GM23338 (cell line): ENCODE measurements at regions not wholly inside any gene's neighbourhood (a gene's known extent, or its start where the extent isn't known, plus 50 kb on each side); places are given as distances from the start of the nearest gene placed in this dataset.

Experiments
- ATAC-seq: fragments of 200-7000 bp; cut with Tn5 transposase; 3 replicates; pipeline ENCODE4 v1.9.1; 2020
- DNase-seq: peaks from one replicate; pipeline ENCODE4 v3.0.0-alpha.2; 2015; ENCODE audit warnings: low spot score
- H2AFZ ChIP-seq: fragments of 200-600 bp; sonication (generic); 2 replicates; pipeline ENCODE4 v1.8.0; 2016; ENCODE audit warnings: antibody characterized with exemption, mild to moderate bottlenecking, moderate library complexity
- H3F3A ChIP-seq: fragments of 200-600 bp; sonication (generic); replicated peaks from 2 replicates; pipeline ENCODE4 v1.8.0; 2017; ENCODE audit warnings: antibody characterized with exemption, mixed run types, low read depth
- H3K27ac ChIP-seq: fragments of 200-600 bp; sonication (generic); 2 replicates; pipeline ENCODE4 v1.6.1; 2016; ENCODE audit warnings: low read depth
- H3K27me3 ChIP-seq: fragments of 200-600 bp; sonication (generic); 2 replicates; pipeline ENCODE4 v1.8.0; 2016; ENCODE audit warnings: mild to moderate bottlenecking, mixed run types, moderate library complexity; ENCODE audit not compliant: insufficient read depth
- H3K36me3 ChIP-seq: fragments of 200-600 bp; sonication (generic); 2 replicates; pipeline ENCODE4 v1.8.0; 2016; ENCODE audit warnings: mild to moderate bottlenecking; ENCODE audit not compliant: insufficient read depth
- H3K4me1 ChIP-seq: fragments of 200-600 bp; sonication (generic); 2 replicates; pipeline ENCODE4 v1.8.0; 2016; ENCODE audit warnings: mild to moderate bottlenecking, moderate library complexity; ENCODE audit not compliant: insufficient read depth
- H3K4me2 ChIP-seq: fragments of 200-600 bp; sonication (generic); 2 replicates; pipeline ENCODE4 v1.7.1; 2017; ENCODE audit warnings: mixed run types
- H3K4me3 ChIP-seq: fragments of 200-600 bp; sonication (generic); 2 replicates; pipeline ENCODE4 v1.6.1; 2016; ENCODE audit warnings: mixed run types
- H3K79me2 ChIP-seq: fragments of 200-600 bp; sonication (generic); replicated peaks from 2 replicates; pipeline ENCODE4 v1.8.0; 2017; ENCODE audit warnings: mild to moderate bottlenecking; ENCODE audit not compliant: insufficient read depth
- H3K9me2 ChIP-seq: fragments of 200-600 bp; sonication (generic); 2 replicates; pipeline ENCODE4 v1.8.0; 2017; ENCODE audit not compliant: insufficient read depth
- H4K20me1 ChIP-seq: fragments of 200-600 bp; sonication (generic); replicated peaks from 2 replicates; pipeline ENCODE4 v1.8.0; 2017; ENCODE audit warnings: mild to moderate bottlenecking; ENCODE audit not compliant: insufficient read depth
- H3K27ac Mint-ChIP-seq: 2 replicates; pipeline ENCODE4 v1.8.0; 2020; ENCODE audit warnings: inconsistent platforms, mild to moderate bottlenecking, moderate library complexity, mixed read lengths
- H3K27me3 Mint-ChIP-seq: 3 replicates; pipeline ENCODE4 v1.8.0; 2022; ENCODE audit warnings: low read depth, mild to moderate bottlenecking, moderate library complexity, mixed read lengths, inconsistent platforms; ENCODE audit not compliant: insufficient read depth, poor library complexity
- H3K36me3 Mint-ChIP-seq: 3 replicates; pipeline ENCODE4 v1.8.0; 2021; ENCODE audit warnings: low read depth, mild to moderate bottlenecking, inconsistent platforms, moderate library complexity, mixed read lengths
- H3K4me1 Mint-ChIP-seq: 3 replicates; pipeline ENCODE4 v1.8.0; 2020; ENCODE audit warnings: mild to moderate bottlenecking, inconsistent platforms, mixed read lengths
- H3K4me3 Mint-ChIP-seq: 3 replicates; pipeline ENCODE4 v1.8.0; 2021; ENCODE audit warnings: moderate library complexity, mild to moderate bottlenecking, inconsistent platforms, mixed read lengths
- H3K9me3 Mint-ChIP-seq: 3 replicates; pipeline ENCODE4 v1.8.0; 2020; ENCODE audit warnings: moderate library complexity, mild to moderate bottlenecking, inconsistent platforms, mixed read lengths
- CREB1 ChIP-seq: fragments of 250-450 bp; sonication (Bioruptor Pico); IDR thresholded peaks from 2 replicates; pipeline ENCODE4 v1.5.0; 2020; ENCODE audit warnings: low read depth, mild to moderate bottlenecking, moderate library complexity
- EZH2 ChIP-seq: fragments of 200-600 bp; sonication (generic); IDR thresholded peaks from one replicate; pipeline ENCODE4 v1.8.0; 2017; ENCODE audit warnings: antibody characterized with exemption, mild to moderate bottlenecking, low read depth; ENCODE audit not compliant: unreplicated experiment
- EZH2phosphoT487 ChIP-seq: fragments of 200-600 bp; sonication (generic); IDR thresholded peaks from one replicate; pipeline ENCODE4 v1.8.1; 2018; ENCODE audit warnings: antibody characterized with exemption; ENCODE audit not compliant: unreplicated experiment
- JUNB ChIP-seq: IDR thresholded peaks from one replicate; pipeline ENCODE4 v1.6.1; 2016; ENCODE audit warnings: antibody characterized with exemption; ENCODE audit not compliant: unreplicated experiment
- NANOG ChIP-seq: IDR thresholded peaks from 2 replicates; pipeline ENCODE4 v1.6.1; 2016; ENCODE audit warnings: antibody characterized with exemption, borderline replicate concordance
- POLR2AphosphoS5 ChIP-seq: IDR thresholded peaks from 2 replicates; pipeline ENCODE4 v1.6.1; 2016; ENCODE audit warnings: antibody characterized with exemption, low read depth
- STAT1 ChIP-seq: IDR thresholded peaks from one replicate; pipeline ENCODE4 v1.6.1; 2016; ENCODE audit warnings: antibody characterized with exemption; ENCODE audit not compliant: unreplicated experiment
- ZNF114 ChIP-seq: fragments of 250-450 bp; sonication (Bioruptor Pico); IDR thresholded peaks from 2 replicates; pipeline ENCODE4 v1.5.0; 2020; ENCODE audit warnings: mild to moderate bottlenecking, moderate library complexity
- ZNF331 ChIP-seq: fragments of 250-450 bp; sonication (Bioruptor Pico); IDR thresholded peaks from 2 replicates; pipeline ENCODE4 v1.5.0; 2020; ENCODE audit warnings: low read depth, mild to moderate bottlenecking, moderate library complexity
- TF ChIP-seq, protein P1 (sequence below), 2 experiments: fragments of 200-600 bp in 1 of 2; sonication (generic) in 1 of 2; conservative IDR thresholded peaks; 2 replicates each; pipeline versions ENCODE4 v1.5.1 to v1.6.1; 2016 to 2017; ENCODE audit warnings: antibody characterized with exemption in 2 of 2, low read depth in 2 of 2, mild to moderate bottlenecking in 2 of 2, moderate library complexity in 1 of 2
- TF ChIP-seq, protein P2 (sequence below): fragments of 250-450 bp; sonication (Bioruptor Pico); IDR thresholded peaks from 2 replicates; pipeline ENCODE4 v1.5.0; 2020; ENCODE audit warnings: mild to moderate bottlenecking, moderate library complexity
- TF ChIP-seq, protein P3 (sequence below): IDR thresholded peaks from 2 replicates; pipeline ENCODE4 v1.6.1; 2016; ENCODE audit warnings: antibody characterized with exemption
- TF ChIP-seq, protein P4 (sequence below): IDR thresholded peaks from one replicate; pipeline ENCODE4 v1.6.1; 2018; ENCODE audit warnings: antibody characterized with exemption; ENCODE audit not compliant: unreplicated experiment

DNA sequence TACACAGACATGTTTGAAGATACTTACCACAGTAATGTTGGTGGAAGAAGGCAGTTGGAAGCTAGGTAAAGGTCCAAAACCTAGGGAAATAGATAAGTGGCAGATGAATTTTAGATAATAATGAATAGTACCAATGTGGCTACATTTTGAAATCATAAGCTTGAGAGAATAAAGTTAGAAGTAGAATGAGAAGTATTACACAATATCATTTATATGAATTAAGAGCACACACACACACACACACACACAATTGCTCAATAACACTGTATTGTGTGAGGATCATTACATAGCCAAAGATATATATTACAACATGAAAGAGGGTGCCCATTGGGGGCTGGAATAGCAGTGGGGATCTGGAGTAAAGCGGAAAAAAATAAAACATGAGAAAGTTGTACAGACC, 149.0 kb upstream of the EYA4 start:
- H4K20me1 ChIP-seq: no peaks in the 10 kb centered on the region
- H3K9me3 Mint-ChIP-seq: no peaks in the 10 kb centered on the region; the same call in 2 of the 3 replicates
- no peak overlapping the region for H3K4me3 Mint-ChIP-seq
- DNase-seq (no peak), ATAC-seq (no peak)
- H3K79me2 ChIP-seq: no peaks in the 10 kb centered on the region
- H3K4me3 ChIP-seq: no peak overlapping the region
- H3F3A ChIP-seq: no peaks in the 10 kb centered on the region
- H3K27ac Mint-ChIP-seq: no peak overlapping the region
- no peak overlapping the region for H3K4me2 ChIP-seq
- H3K4me1 Mint-ChIP-seq: peaks cover 19% of the 10 kb centered on the region
- H3K27me3 ChIP-seq: no peaks in the 10 kb centered on the region
- no peaks in the 10 kb centered on the region for H3K36me3 Mint-ChIP-seq
- H3K9me2 ChIP-seq: peaks cover 6% of the 10 kb centered on the region; the same call in 1 of the 2 replicates
- TF ChIP-seq EZH2 (no peak), POLR2AphosphoS5 (no peak), ZNF331 (CRISPR knock-in tag) (no peak), EZH2phosphoT487 (no peak), ZNF114 (no peak), STAT1 (no peak), JUNB (no peak), CREB1 (no peak), NANOG (no peak)
- TF ChIP-seq, protein P1, sequence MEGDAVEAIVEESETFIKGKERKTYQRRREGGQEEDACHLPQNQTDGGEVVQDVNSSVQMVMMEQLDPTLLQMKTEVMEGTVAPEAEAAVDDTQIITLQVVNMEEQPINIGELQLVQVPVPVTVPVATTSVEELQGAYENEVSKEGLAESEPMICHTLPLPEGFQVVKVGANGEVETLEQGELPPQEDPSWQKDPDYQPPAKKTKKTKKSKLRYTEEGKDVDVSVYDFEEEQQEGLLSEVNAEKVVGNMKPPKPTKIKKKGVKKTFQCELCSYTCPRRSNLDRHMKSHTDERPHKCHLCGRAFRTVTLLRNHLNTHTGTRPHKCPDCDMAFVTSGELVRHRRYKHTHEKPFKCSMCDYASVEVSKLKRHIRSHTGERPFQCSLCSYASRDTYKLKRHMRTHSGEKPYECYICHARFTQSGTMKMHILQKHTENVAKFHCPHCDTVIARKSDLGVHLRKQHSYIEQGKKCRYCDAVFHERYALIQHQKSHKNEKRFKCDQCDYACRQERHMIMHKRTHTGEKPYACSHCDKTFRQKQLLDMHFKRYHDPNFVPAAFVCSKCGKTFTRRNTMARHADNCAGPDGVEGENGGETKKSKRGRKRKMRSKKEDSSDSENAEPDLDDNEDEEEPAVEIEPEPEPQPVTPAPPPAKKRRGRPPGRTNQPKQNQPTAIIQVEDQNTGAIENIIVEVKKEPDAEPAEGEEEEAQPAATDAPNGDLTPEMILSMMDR (conservative IDR thresholded peaks at IDR 0.05; ENCODE audit: low read depth in 2 of 2): no peak
- TF ChIP-seq, protein P2, sequence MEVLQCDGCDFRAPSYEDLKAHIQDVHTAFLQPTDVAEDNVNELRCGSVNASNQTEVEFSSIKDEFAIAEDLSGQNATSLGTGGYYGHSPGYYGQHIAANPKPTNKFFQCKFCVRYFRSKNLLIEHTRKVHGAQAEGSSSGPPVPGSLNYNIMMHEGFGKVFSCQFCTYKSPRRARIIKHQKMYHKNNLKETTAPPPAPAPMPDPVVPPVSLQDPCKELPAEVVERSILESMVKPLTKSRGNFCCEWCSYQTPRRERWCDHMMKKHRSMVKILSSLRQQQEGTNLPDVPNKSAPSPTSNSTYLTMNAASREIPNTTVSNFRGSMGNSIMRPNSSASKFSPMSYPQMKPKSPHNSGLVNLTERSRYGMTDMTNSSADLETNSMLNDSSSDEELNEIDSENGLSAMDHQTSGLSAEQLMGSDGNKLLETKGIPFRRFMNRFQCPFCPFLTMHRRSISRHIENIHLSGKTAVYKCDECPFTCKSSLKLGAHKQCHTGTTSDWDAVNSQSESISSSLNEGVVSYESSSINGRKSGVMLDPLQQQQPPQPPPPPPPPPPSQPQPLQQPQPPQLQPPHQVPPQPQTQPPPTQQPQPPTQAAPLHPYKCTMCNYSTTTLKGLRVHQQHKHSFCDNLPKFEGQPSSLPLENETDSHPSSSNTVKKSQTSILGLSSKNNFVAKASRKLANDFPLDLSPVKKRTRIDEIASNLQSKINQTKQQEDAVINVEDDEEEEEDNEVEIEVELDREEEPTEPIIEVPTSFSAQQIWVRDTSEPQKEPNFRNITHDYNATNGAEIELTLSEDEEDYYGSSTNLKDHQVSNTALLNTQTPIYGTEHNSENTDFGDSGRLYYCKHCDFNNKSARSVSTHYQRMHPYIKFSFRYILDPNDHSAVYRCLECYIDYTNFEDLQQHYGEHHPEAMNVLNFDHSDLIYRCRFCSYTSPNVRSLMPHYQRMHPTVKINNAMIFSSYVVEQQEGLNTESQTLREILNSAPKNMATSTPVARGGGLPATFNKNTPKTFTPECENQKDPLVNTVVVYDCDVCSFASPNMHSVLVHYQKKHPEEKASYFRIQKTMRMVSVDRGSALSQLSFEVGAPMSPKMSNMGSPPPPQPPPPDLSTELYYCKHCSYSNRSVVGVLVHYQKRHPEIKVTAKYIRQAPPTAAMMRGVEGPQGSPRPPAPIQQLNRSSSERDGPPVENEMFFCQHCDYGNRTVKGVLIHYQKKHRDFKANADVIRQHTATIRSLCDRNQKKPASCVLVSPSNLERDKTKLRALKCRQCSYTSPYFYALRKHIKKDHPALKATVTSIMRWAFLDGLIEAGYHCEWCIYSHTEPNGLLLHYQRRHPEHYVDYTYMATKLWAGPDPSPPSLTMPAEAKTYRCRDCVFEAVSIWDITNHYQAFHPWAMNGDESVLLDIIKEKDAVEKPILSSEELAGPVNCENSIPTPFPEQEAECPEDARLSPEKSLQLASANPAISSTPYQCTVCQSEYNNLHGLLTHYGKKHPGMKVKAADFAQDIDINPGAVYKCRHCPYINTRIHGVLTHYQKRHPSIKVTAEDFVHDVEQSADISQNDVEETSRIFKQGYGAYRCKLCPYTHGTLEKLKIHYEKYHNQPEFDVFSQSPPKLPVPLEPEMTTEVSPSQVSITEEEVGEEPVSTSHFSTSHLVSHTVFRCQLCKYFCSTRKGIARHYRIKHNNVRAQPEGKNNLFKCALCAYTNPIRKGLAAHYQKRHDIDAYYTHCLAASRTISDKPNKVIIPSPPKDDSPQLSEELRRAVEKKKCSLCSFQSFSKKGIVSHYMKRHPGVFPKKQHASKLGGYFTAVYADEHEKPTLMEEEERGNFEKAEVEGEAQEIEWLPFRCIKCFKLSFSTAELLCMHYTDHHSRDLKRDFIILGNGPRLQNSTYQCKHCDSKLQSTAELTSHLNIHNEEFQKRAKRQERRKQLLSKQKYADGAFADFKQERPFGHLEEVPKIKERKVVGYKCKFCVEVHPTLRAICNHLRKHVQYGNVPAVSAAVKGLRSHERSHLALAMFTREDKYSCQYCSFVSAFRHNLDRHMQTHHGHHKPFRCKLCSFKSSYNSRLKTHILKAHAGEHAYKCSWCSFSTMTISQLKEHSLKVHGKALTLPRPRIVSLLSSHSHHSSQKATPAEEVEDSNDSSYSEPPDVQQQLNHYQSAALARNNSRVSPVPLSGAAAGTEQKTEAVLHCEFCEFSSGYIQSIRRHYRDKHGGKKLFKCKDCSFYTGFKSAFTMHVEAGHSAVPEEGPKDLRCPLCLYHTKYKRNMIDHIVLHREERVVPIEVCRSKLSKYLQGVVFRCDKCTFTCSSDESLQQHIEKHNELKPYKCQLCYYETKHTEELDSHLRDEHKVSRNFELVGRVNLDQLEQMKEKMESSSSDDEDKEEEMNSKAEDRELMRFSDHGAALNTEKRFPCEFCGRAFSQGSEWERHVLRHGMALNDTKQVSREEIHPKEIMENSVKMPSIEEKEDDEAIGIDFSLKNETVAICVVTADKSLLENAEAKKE (CRISPR knock-in tag): no peak
- TF ChIP-seq, protein P3, sequence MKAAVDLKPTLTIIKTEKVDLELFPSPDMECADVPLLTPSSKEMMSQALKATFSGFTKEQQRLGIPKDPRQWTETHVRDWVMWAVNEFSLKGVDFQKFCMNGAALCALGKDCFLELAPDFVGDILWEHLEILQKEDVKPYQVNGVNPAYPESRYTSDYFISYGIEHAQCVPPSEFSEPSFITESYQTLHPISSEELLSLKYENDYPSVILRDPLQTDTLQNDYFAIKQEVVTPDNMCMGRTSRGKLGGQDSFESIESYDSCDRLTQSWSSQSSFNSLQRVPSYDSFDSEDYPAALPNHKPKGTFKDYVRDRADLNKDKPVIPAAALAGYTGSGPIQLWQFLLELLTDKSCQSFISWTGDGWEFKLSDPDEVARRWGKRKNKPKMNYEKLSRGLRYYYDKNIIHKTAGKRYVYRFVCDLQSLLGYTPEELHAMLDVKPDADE: no peak
- TF ChIP-seq, protein P4, sequence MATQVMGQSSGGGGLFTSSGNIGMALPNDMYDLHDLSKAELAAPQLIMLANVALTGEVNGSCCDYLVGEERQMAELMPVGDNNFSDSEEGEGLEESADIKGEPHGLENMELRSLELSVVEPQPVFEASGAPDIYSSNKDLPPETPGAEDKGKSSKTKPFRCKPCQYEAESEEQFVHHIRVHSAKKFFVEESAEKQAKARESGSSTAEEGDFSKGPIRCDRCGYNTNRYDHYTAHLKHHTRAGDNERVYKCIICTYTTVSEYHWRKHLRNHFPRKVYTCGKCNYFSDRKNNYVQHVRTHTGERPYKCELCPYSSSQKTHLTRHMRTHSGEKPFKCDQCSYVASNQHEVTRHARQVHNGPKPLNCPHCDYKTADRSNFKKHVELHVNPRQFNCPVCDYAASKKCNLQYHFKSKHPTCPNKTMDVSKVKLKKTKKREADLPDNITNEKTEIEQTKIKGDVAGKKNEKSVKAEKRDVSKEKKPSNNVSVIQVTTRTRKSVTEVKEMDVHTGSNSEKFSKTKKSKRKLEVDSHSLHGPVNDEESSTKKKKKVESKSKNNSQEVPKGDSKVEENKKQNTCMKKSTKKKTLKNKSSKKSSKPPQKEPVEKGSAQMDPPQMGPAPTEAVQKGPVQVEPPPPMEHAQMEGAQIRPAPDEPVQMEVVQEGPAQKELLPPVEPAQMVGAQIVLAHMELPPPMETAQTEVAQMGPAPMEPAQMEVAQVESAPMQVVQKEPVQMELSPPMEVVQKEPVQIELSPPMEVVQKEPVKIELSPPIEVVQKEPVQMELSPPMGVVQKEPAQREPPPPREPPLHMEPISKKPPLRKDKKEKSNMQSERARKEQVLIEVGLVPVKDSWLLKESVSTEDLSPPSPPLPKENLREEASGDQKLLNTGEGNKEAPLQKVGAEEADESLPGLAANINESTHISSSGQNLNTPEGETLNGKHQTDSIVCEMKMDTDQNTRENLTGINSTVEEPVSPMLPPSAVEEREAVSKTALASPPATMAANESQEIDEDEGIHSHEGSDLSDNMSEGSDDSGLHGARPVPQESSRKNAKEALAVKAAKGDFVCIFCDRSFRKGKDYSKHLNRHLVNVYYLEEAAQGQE: no peak
- peaks cover 9% of the 10 kb centered on the region; the same call in 1 of the 2 replicates for H3K4me1 ChIP-seq
- H3K27ac ChIP-seq: no peak overlapping the region
- H2AFZ ChIP-seq: no peak overlapping the region
- peaks cover 2% of the 10 kb centered on the region for H3K27me3 Mint-ChIP-seq
- no peaks in the 10 kb centered on the region for H3K36me3 ChIP-seq
